ENCODE measurements at regions not wholly inside any gene's neighbourhood (a gene's known extent, or its start where the extent isn't known, plus 50 kb on each side); places are given as distances from the start of the nearest gene placed in this dataset.

GRCh38 chr13:30072818-30073186 lies 222.4 kb upstream of the UBL3 start:
- Histone ChIP-seq H4K8ac (ENCODE audit: extremely low read depth, insufficient read depth, low read length) (no peak overlapping the region), H3K79me1 (ENCODE audit: low read depth, low read length) (no peaks in the 10 kb centered on the region), H3K4me3 (ENCODE audit: extremely low read depth in 1 of 4, insufficient read depth in 2 of 4, low read depth in 3 of 4, low read length in 4 of 4) (no peak overlapping the region), H3K23ac (ENCODE audit: insufficient read length) (no peak overlapping the region), H2AK5ac (ENCODE audit: low read depth, low read length) (no peak overlapping the region), H3K27ac (ENCODE audit: low read depth, low read length) (no peak overlapping the region), H3K27me3 (replicated peaks in 1 of 4; ENCODE audit: control insufficient read depth in 3 of 4, extremely low read depth in 1 of 4, insufficient read depth in 3 of 4, low read length in 3 of 4) (no peaks in the 10 kb centered on the region), H4K91ac (replicated peaks; ENCODE audit: insufficient read length, low read length) (no peak overlapping the region), H3K14ac (ENCODE audit: insufficient read length) (no peak overlapping the region), H2BK15ac (ENCODE audit: low read length) (no peak overlapping the region), H4K5ac (ENCODE audit: insufficient read length, low read depth, low read length) (no peak overlapping the region), H2BK120ac (replicated peaks; ENCODE audit: low read depth, low read length) (no peak overlapping the region), H3K4ac (replicated peaks; ENCODE audit: insufficient read length, low read depth, low read length) (no peak overlapping the region), H3K23me2 (ENCODE audit: low read depth, low read length) (no peaks in the 10 kb centered on the region), H3K4me1 (replicated peaks in 1 of 4; ENCODE audit: control insufficient read depth in 3 of 4, insufficient read depth in 4 of 4, low read length in 3 of 4) (peaks cover 0 to 4% (median 3%) of the 10 kb centered on the region in 4 experiments; a peak in 4 of 7 replicates), H4K20me1 (replicated peaks in 1 of 2; ENCODE audit: control insufficient read depth in 1 of 2, insufficient read depth in 2 of 2, low read length in 2 of 2) (no peaks in the 10 kb centered on the region), H2BK20ac (ENCODE audit: low read length) (no peak overlapping the region), H3K36me3 (ENCODE audit: control insufficient read depth in 2 of 4, insufficient read depth in 4 of 4, low read length in 3 of 4) (no peaks in the 10 kb centered on the region), H3K4me2 (ENCODE audit: insufficient read depth in 1 of 2, low read depth in 2 of 2, low read length in 2 of 2) (no peak overlapping the region), H3K9me3 (ENCODE audit: insufficient read depth in 2 of 2, low read depth in 1 of 2, low read length in 1 of 2) (no peaks in the 10 kb centered on the region), H3K18ac (ENCODE audit: extremely low read depth, low read length) (no peak overlapping the region), H3K9ac (replicated peaks in 1 of 4; ENCODE audit: extremely low read depth in 1 of 4, low read depth in 3 of 4, low read length in 3 of 4) (no peak overlapping the region), H2BK5ac (ENCODE audit: low read depth, low read length) (no peak overlapping the region), H2BK12ac (ENCODE audit: low read depth, low read length) (no peak overlapping the region), H2AFZ (ENCODE audit: low read length) (no peak overlapping the region), H3K79me2 (ENCODE audit: control insufficient read depth in 1 of 2, insufficient read depth in 2 of 2, low read length in 2 of 2) (no peaks in the 10 kb centered on the region), H3K56ac (replicated peaks; ENCODE audit: insufficient read length, low read depth, low read length) (no peak overlapping the region)
- no peak for DNase-seq (ENCODE audit: low read depth in 1 of 2, low spot score in 2 of 2)
- POLR2A ChIA-PET (ENCODE audit: partially characterized antibody) = no interaction called here
- FAIRE-seq = no peak
- 82% methylated on average over 2 of the region's 2 CpGs; no CpG with 5 or more reads in 1 of the 2 experiments for WGBS, 2 experiments (ENCODE audit: extremely low coverage in 1 of 2, insufficient coverage in 1 of 2, insufficient read length in 1 of 2, insufficient replicate concordance in 2 of 2, low coverage in 1 of 2, low lambda C conversion rate in 2 of 2, missing lambda C conversion rate in 1 of 2)
- CTCF ChIA-PET (ENCODE audit: partially characterized antibody) = no interaction called here
- no peak for TF ChIP-seq RNF2 (IDR thresholded peaks at IDR 0.05; ENCODE audit: borderline replicate concordance, low read depth, low read length, missing control alignments, poor library complexity, severe bottlenecking)
